NCI-H1436 treated with DMSO at 0.1 percent for 48 hours (cell line): ENCODE measurements at regions not wholly inside any gene's neighbourhood (a gene's known extent, or its start where the extent isn't known, plus 50 kb on each side); places are given as distances from the start of the nearest gene placed in this dataset.

Experiments
- DNase-seq: peaks from one replicate; lab custom pipeline; 2025; lab: John Stamatoyannopoulos, UW

GRCh38 chr5:28500511-28500910 lies 1462.1 kb upstream of the CDH9 start:
- no peak for DNase-seq

GRCh38 chr5:28499766-28500290 lies 1461.4 kb upstream of the CDH9 start:
- no peak for DNase-seq

DNA sequence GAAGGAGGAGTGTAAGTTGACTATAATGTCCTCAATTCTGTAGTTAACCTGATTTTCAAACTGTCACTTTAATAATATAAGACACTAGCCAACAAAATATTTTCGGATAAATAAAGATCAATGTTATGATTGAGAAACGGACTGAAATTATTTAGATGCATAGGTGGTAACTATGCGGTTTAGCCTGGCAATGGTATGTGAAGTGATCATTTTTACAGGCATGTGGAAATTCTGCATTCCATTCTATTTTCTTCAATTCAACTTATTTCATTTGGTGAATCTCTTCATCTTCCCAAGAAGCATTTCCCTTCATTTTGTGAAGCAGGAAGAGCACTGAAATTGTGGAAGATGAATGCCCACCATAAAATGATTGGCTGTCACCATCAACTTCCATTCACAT lies 1457.5 kb upstream of the CDH9 start:
- DNase-seq = no peak

DNA sequence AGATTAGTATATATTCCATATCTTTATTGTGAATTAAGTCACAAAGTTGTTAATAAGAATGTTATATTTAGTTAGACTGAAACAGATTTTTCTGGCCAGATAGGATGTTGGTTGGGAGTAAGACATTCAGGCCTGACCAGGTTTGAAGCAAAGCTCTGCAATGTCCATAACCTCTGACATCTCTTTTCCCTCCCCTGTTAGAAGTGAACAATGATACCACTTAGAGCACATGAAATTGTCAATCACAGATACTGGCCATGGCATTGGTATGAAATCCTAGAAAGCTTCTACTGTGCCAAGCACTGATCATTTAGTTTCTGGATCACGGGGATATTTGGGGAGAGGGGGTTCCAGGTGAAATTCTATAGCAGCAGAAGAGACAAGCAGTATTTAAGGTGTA lies 1455.1 kb upstream of the CDH9 start:
- DNase-seq = no peak

DNA sequence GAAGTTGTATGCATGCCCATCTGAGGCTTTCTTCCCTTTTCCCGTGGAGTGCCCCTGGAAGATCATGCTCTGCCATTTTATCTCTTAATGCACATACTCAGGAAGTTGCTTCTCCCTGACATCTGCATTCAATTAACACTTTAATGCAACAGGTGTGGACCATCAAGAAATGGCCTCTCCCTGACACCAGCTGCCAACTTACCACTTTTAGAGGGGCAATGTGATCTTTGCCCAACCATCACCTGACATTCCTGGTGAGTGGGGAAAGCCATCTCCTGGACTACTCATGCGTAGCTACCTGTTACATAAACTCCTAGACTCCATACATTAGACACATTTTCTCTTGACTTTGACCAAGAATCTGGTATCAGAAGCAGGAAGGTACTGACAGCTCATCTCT lies 1450.4 kb upstream of the CDH9 start:
- DNase-seq = no peak

GRCh38 chr5:28483327-28484025 lies 1445.1 kb upstream of the CDH9 start:
- DNase-seq = no peak

DNA sequence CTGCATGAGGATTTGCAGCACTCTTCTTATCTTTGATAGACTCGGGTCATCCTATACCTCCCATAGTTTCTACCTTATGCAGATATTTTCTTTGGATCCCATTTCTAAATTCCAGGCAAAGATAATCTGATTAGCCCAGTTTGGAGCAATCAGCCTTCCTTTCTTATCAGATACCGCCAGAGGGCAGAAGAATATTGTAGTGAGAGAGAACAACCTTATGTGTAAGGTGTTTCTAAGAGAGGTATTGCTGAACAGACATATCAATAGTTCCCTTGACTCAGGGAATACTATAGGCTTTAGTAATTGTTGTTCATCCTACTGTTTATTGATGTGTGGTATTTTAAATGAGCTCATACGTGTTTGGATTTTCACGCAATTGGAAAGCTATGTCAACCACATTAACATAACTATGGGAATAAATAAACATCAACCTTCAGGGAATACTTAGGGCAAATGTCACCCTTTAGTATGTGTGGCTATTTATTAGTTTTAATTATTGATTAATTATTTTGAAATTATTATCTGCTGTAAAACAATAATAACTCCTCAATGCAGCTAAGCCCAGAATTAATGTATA lies 1435.2 kb upstream of the CDH9 start:
- DNase-seq = no peak

GRCh38 chr5:28468166-28468565 lies 1429.8 kb upstream of the CDH9 start:
- no peak for DNase-seq

- no peak for DNase-seq
Observed at GRCh38 chr5:28463728-28464127, 1425.3 kb upstream of the CDH9 start.

- DNase-seq = no peak
Observed at GRCh38 chr5:28451483-28451882, 1413.1 kb upstream of the CDH9 start.

DNA sequence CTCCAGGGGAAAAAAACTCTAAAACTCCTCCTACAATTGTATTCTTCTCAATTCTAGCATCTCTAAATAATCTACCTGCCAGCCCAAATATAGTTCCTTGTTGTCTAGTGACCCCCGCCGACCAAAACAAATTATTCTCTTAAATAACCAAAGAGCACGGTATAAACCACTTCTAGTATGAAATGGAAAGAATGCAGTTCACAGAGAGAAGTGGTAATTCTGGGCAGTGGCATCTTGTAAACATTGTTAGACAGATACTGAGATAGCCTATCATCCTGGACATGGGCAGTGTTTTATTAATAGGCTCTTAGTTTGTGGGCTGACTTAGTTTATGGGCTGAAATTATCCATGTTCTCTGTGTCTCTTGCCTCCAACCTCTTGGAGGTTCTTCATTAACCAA lies 1412.6 kb upstream of the CDH9 start:
- no peak for DNase-seq

- DNase-seq = no peak
Observed at GRCh38 chr5:28448791-28449190, 1410.4 kb upstream of the CDH9 start.

- DNase-seq = no peak
Observed at GRCh38 chr5:28430565-28431178, 1392.3 kb upstream of the CDH9 start.

GRCh38 chr5:28421141-28421540 lies 1382.8 kb upstream of the CDH9 start:
- no peak for DNase-seq

- no peak for DNase-seq
Observed at GRCh38 chr5:28415791-28416443, 1377.5 kb upstream of the CDH9 start.

GRCh38 chr5:28414619-28415018 lies 1376.2 kb upstream of the CDH9 start:
- no peak for DNase-seq

DNA sequence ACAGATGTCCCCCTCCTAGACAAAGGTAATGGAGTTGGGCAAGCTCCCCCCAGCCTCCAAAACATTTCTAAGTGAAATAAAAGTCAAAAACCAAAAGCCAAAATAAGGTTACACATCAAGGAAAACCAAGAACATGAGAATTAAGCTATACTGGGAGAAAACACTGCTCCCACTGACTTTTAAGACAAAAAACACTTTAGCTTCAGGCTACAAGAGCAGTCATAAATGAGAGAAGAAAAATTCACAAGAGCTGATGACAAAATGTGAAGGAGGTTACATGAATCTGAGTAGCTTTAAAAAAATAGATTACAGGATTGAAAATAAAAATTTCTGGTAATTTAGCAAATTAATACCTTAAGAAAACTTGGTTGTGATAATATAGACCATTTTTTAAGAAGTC lies 1370.3 kb upstream of the CDH9 start:
- DNase-seq = no peak

DNA sequence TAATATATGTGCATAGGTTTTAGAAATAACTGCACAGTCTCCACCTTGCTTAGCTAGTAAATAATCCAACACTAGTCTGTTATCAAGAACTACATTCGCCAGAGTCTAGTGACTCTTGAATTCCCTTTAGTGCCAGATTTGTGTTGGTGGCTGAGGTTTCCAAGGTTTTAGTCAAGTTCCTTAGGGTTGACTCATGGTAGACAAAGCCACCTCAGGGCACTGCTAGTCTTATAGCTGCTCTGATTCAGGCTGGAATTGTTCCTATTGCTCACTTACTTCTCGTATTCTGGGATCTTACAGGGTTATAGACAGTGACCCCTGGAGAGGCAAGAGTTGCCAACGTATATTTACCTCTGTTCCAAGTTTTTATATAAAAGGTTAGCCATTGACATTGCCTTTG lies 1369.8 kb upstream of the CDH9 start:
- no peak for DNase-seq

- DNase-seq = no peak
Observed at GRCh38 chr5:28404363-28405071, 1366.1 kb upstream of the CDH9 start.

DNA sequence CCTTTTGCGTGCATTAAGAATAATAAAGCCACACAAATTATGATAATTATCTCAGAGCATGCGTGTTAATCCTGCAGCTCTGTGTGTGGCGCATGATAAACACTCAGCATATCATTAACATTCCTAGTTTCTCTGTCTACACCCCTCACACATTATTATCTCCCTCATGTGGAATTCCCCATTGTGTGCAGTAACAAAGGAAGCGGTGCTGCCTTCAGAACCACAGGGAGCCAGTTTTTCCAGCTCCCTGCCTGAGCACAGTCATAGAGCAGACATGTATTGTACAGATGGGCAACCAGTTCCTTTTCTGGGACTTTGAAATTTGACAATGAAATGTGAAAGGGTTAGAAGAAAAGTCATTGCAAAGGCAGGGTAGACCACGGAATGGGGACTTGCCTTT lies 1365.5 kb upstream of the CDH9 start:
- DNase-seq = no peak

DNA sequence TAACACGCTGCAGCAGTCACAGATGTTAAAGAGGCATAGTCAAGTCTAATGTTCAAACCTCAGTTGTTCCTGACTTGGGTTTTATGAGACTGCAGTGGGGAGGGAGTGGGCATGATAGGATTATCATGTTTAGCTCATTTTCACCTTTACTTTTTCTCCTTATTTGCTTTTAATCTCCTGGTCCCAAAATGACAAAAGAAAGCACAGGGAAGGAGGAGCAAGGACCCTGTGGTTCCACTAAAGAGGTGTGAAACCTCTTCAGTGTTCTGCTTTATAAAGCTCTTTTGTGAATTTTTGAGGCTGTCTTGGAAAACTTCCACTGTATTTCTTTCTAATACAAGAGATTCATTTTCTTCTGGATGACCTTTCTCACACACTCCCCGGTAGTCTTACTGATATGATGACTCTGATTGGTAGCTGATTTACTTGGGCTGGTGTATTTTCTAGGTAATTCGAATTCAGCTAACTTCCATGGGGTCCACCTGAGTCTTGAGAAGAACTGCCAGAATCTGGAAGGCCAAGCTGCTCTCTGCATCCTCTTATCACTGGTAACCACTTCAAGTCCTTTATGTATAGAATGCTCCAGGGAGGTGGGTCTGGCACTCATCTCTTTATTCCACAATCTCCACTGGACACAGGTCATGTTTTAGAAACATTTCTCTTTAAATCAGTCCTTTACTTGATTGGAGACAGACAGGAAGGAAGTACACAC lies 1364.4 kb upstream of the CDH9 start:
- no peak for DNase-seq

- DNase-seq = no peak
Observed at GRCh38 chr5:28400076-28400475, 1361.7 kb upstream of the CDH9 start.
